ENCODE measurements at regions not wholly inside any gene's neighbourhood (a gene's known extent, or its start where the extent isn't known, plus 50 kb on each side); places are given as distances from the start of the nearest gene placed in this dataset.

GRCh38 chr4:23567338-23567737, 322.5 kb downstream of the PPARGC1A start:
- intact Hi-C loops (cut with DNase I) = no loop called here
- no peak for DNase-seq

GRCh38 chr4:23560748-23561147, 329.1 kb downstream of the PPARGC1A start:
- intact Hi-C loops (cut with DNase I) = no loop called here
- DNase-seq = no peak

DNA sequence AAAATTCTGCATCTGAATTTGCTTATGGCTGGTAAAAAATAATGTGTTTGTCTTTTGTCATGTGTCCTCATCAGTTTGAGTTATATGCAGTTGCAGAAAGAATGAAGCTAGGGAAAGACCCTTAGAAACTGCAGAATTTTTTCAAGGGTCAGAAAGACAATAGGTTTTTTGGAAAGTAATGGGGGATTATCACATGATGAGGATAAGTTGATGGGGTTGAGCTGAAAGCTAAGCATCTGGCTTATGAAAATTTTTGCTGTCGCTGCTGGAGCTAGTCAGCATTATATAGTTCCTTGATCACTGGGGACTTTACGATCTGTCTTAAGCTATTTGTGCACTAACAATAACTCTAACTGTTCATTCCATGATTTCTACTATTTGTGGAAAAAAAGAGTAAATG, 331.7 kb downstream of the PPARGC1A start:
- intact Hi-C loops (cut with DNase I) = no loop called here
- no peak for DNase-seq

GRCh38 chr4:23547601-23548000, 342.2 kb downstream of the PPARGC1A start:
- no peak for DNase-seq
- intact Hi-C loops (cut with DNase I) = no loop called here

DNA sequence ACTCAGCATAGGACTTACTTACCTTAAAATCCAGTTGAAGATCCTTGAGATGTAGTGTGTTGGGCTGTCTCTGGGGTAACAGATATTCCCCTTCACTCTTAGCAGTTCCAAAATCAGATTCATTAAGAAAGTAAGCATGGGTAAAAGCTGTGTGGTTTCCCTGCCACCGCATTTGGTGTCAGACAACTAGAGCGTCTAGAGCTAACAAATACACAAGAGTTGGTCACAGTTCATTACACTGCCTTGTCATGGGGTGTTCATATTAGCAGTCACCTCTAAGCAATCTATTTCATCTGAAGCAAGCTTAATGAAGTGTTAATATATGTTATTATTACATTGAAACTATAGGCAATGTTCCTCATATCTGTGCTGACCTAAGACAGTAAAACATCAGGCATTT, 342.8 kb downstream of the PPARGC1A start:
- no peak for DNase-seq
- intact Hi-C loops (cut with DNase I) = no loop called here

DNA sequence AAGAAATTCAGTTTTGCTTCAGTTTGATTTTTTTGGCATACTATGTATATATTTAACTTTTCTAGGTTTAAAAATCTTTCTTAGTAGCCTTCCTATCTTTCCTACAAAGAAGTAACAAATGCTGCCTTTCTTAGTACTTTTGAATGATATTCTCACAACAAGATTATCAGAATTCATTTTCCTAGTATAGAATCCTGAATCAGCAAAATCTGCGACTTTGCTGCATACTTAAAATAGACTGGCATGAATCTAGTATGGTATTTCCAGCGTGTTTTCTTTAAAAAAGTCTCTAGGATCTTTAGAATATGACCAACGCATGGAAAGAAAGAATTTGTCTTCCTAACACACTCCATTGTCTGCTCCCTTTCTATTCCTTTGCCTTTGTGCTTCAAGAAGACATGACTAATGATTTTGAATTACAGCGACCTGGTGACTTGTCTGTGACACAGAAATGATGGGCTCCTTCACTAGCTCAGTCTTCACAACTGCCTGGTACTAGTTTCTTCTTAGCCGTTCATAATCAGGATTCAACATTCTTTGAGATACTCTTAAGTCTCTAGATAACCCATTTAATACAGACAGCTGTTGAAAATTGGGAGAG, 349.8 kb downstream of the PPARGC1A start:
- intact Hi-C loops (cut with DNase I) = no loop called here
- DNase-seq = no peak

DNA sequence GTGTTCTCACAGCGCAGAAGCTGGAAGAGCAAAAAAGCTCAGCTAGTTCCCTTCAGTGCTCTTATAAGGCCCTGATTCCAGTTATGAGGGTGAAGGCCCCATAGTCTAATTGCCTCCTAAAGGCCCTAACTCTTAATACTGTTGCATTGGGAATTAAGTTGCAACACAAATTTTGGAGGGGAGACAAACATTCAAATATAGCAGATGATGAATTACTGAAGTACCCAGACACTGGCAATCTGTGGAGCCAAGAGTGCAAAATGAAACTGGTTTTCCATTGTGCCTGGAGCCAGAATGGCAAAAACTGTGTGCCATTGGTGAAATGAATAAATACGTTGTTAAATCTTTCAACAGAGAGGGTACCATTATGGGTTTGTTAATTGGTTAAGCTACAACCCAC, 356.0 kb downstream of the PPARGC1A start:
- intact Hi-C loops (cut with DNase I) = no loop called here
- no peak for DNase-seq

DNA sequence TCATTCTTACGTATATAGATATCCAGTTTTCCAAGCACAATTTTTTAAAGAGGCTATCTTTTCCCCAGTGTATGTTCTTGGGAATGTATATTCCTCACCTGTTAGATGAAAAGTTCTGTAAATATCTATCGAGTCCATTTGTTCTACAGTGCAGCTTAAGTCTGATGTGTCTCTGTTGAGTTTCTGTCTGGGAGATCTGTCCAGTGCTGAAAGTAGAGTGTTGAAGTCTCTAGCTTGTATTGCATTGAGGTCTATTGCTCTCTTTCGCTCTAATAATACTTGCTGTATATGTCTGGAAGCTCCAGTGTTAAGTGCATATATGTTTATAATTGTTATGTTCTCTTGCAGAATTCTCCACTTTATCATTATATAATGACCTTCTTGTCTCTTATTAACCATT, 373.1 kb downstream of the PPARGC1A start:
- DNase-seq = no peak
- intact Hi-C loops (cut with DNase I) = no loop called here

- intact Hi-C loops (cut with DNase I) = no loop called here
Measured at GRCh38 chr4:23504083-23504482, 385.8 kb downstream of the PPARGC1A start.

DNA sequence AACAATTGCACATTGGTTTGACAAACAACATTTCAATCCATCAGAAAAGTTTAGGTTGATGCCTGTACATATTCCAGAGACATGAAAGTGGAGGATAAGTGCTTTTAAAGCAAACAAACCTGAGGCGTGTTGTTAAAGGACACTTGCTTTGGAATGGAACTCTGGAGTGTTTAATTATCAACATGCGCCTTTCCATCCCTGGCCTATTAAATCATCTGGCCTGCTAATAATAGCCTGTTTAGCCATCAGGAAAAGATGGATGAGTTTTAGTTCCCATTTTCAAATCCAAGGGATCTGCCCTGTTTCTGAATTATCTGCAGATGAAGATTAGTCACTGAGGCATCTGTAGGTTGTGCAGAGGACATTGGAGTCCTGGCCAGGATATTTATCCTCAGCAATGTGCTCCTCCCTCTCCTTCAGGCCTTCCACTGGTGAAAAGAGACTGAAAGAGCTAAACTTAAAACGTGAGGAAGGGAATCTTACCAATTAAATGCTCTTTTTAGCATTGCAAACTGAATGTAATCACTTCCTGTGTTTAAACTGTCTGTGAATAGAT, 388.9 kb downstream of the PPARGC1A start:
- intact Hi-C loops (cut with DNase I) = no loop called here
- no peak for DNase-seq

More at GRCh38 chr4:23504083-23504482, 385.8 kb downstream of the PPARGC1A start:
- no peak for DNase-seq

- DNase-seq = no peak
- intact Hi-C loops (cut with DNase I) = no loop called here
Measured at GRCh38 chr4:23485801-23486200, 404.0 kb downstream of the PPARGC1A start.

DNA sequence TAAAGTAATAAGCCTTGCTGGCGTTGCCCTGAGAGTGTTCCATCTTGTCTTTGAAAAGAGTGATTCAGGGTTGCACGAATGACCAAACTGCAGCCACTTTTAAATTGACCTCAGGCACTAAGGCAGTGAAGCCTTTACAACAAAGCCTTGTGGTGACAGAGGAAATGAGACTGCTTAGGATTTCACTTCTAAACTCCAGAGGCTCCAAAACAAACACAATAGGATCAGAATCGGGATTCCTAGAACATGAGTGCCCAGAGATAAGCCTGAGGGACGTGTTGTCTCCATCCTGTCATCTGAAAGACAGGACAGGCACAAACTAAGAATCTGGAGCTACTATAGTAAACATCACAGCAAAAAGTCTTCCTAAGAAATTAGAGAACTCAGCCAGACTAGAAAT, 405.2 kb downstream of the PPARGC1A start:
- no peak for DNase-seq

DNA sequence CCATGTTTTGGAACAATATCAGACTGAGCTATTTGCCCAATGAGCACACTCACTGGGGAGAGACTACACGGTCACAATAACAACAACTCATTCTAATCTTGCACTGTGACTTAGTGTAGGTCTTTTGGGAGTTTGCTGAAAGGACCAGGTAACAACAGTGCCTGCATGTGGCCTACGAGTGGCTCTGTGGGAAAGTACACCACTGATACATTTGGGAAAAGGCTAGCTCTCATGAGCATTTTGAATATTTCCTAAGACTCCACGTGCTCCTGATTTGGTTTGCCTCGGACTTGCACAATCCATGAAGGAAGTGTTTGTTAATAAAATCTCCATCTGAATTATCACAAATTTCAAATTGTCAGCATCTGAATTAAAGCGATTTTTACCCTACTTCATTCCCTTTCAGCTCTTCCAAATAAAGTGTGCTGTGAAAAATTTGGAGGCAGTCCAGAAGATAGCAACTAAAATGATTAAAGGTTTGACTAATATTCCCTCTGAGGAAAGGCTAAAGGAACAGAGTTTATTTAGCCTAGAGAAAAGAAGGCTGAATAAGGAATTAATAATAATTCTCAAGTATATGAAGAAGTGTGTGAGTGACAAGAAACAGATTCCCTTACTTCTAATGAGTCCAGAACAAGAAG, 406.4 kb downstream of the PPARGC1A start:
- intact Hi-C loops (cut with DNase I) = no loop called here
- no peak for DNase-seq

More for the DNA sequence above, 405.2 kb downstream of the PPARGC1A start:
- intact Hi-C loops (cut with DNase I) = no loop called here

DNA sequence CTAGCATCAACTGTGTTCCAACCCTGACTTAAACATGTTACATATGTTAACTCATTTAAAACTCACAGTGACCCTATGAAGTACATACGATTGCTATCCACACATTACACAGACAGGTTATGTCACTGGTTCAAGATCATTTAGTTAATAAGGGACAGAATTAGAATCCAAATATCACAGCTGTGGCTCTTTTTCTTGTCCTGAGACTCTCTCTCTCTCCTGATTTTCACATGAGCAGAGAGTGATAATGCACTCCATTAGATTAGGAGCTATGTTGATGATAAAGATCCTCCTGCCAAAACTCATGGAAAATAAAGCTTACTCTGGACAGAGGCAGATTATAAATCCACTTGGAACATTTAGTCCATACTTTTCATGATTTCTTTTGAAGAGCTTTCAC, 408.3 kb downstream of the PPARGC1A start:
- intact Hi-C loops (cut with DNase I) = no loop called here
- DNase-seq = no peak

GRCh38 chr4:23477905-23478304, 411.9 kb downstream of the PPARGC1A start:
- DNase-seq = no peak
- intact Hi-C loops (cut with DNase I) = no loop called here

GRCh38 chr4:23476515-23477090, 413.2 kb downstream of the PPARGC1A start:
- no peak for DNase-seq
- intact Hi-C loops (cut with DNase I) = no loop called here

GRCh38 chr4:23463071-23463470, 426.8 kb downstream of the PPARGC1A start:
- intact Hi-C loops (cut with DNase I) = no loop called here
- DNase-seq = no peak

DNA sequence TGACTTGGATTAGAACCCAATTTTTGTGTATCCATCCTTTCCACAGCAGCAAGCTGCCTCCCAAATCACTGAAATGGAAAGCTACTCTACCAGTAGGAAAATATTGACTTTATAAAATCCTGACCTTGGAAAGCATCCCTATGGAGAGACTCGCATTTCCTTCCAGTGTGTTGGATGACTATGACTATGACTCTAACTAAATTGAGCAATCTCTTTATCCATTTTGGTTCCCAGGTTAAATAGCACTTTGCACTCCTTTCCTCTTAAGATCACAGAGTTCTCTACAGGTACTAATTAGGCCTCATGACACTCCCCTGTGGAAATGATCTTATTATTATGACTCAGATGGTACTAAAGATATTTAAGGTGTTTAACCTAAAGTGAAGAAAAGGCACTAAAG, 431.8 kb downstream of the PPARGC1A start:
- DNase-seq = no peak
- intact Hi-C loops (cut with DNase I) = no loop called here

GRCh38 chr4:23456864-23457263, 433.0 kb downstream of the PPARGC1A start:
- intact Hi-C loops (cut with DNase I) = no loop called here

DNA sequence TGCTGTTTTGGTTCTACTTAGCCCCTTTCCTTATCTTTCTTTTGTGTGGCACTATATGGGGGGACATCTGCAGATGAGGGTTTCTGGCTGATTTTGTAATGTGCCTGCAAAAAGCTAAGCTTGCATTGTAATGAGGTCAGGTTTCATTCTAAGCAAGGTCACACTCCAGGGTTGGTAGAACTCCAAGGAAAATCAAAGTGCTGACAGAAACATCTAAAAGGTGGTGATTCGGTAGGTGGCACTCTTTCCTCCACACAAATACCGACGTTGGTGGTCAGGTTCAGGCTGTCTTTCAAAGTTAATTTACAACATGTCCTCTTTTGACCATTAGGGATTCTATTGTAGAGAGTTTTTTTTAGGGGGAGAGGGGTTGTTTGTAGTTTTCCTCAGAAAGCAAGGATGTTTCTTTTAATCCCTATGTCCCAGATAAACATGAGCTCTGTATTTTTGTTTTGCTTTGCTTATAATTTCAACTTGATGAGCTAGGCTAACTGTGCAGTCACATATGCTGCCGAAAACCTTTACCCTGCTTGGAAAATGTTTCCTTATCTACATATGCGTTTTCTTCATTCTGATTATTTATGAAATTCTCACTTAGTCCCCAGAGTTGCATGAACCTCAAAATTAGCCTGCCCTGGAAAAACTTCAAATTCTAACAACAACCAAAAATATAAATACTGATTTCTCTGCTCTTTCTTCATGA, 434.2 kb downstream of the PPARGC1A start:
- DNase-seq = peak in 1 of 42 donors; percentile 1
- intact Hi-C loops (cut with DNase I) = no loop called here

More at GRCh38 chr4:23456864-23457263, 433.0 kb downstream of the PPARGC1A start:
- no peak for DNase-seq

Data from head of caudate nucleus (tissue), 42 donors.